ENCODE measurements at regions not wholly inside any gene's neighbourhood (a gene's known extent, or its start where the extent isn't known, plus 50 kb on each side); places are given as distances from the start of the nearest gene placed in this dataset.

- Mint-ChIP-seq H3K27ac (no peak overlapping the region), H3K4me3 (no peak overlapping the region), H3K9me3 (peaks cover 95 to 97% of the 10 kb centered on the region in 2 experiments), H3K27me3 (ENCODE audit: low read depth) (peaks cover 9% of the 10 kb centered on the region), H3K36me3 (ENCODE audit: insufficient read depth in 1 of 3, low read depth in 3 of 3) (peaks cover 0 to 17% (median 7%) of the 10 kb centered on the region in 3 experiments; a peak in 6 of 7 replicates), H3K4me1 (no peaks in the 10 kb centered on the region)
- no peak overlapping the region for H2BK15ac ChIP-seq (ENCODE audit: low read depth, low read length)
- H3K27ac ChIP-seq (ENCODE audit: insufficient read length, low read depth, low read length) = no peak overlapping the region
- H3K9ac ChIP-seq (ENCODE audit: extremely low read depth, insufficient read length, low read length) = no peak overlapping the region
- no peak overlapping the region for H3K23ac ChIP-seq (ENCODE audit: insufficient read length, low read depth, low read length)
- H3K79me1 ChIP-seq (ENCODE audit: insufficient read depth, low read depth, low read length, poor library complexity, severe bottlenecking) = no peaks in the 10 kb centered on the region
- TF ChIP-seq CTCF (conservative IDR thresholded peaks at IDR 0.05) = no peak
- no peaks in the 10 kb centered on the region for H3K23me2 ChIP-seq (ENCODE audit: insufficient read length, low read depth, low read length, poor library complexity, severe bottlenecking)
- no peak overlapping the region for H2BK12ac ChIP-seq (ENCODE audit: insufficient read length, low read depth, low read length)
- H3T11ph ChIP-seq (ENCODE audit: low read length) = no peak overlapping the region
- no peak overlapping the region for H3K18ac ChIP-seq (ENCODE audit: insufficient read length, low read depth, low read length)
- peaks cover 90% of the 10 kb centered on the region for H3K9me3 ChIP-seq (ENCODE audit: control insufficient read depth, low read depth, low read length)
- H2AK5ac ChIP-seq (ENCODE audit: insufficient read length, low read length) = no peak overlapping the region
- H3K4me1 ChIP-seq (ENCODE audit: insufficient read depth, low read length) = no peaks in the 10 kb centered on the region
- no peak for DNase-seq
- H4K91ac ChIP-seq (ENCODE audit: insufficient read length, low read depth, low read length) = no peak overlapping the region
- no peaks in the 10 kb centered on the region for H4K20me1 ChIP-seq (ENCODE audit: control insufficient read depth, insufficient read depth, insufficient read length)
- H3K56ac ChIP-seq (ENCODE audit: insufficient read length, low read depth, low read length) = no peak overlapping the region
- H3K4me2 ChIP-seq (ENCODE audit: insufficient read depth, insufficient read length, low read length) = no peak overlapping the region
- no peak overlapping the region for H2AFZ ChIP-seq (ENCODE audit: low read length)
- no peak overlapping the region for H4K5ac ChIP-seq (ENCODE audit: insufficient read length, low read depth, low read length)
- H3K27me3 ChIP-seq (ENCODE audit: insufficient read depth, low read length) = no peaks in the 10 kb centered on the region
- no peak overlapping the region for H2BK5ac ChIP-seq (ENCODE audit: insufficient read length, low read length)
- H3K79me2 ChIP-seq (ENCODE audit: insufficient read depth, low read length) = no peaks in the 10 kb centered on the region
- no peak overlapping the region for H3K14ac ChIP-seq (ENCODE audit: insufficient read depth, low read length)
- no peak overlapping the region for H2BK20ac ChIP-seq (ENCODE audit: low read depth, low read length, poor library complexity, severe bottlenecking)
- no CpG with 5 or more reads among the region's 6 CpGs for WGBS (ENCODE audit: extremely low coverage, insufficient read length, low lambda C conversion rate)
- no peak overlapping the region for H4K8ac ChIP-seq (replicated peaks; ENCODE audit: insufficient read length, low read depth, low read length)
- H3K4ac ChIP-seq (ENCODE audit: low read depth, low read length) = no peak overlapping the region
- H2BK120ac ChIP-seq (ENCODE audit: low read depth, low read length, poor library complexity, severe bottlenecking) = no peak overlapping the region
Measured at GRCh38 chr19:27876976-27877512, 1335.9 kb downstream of the UQCRFS1 start.
